Astrocyte of the cerebellum (primary cell): ENCODE measurements at regions not wholly inside any gene's neighbourhood (a gene's known extent, or its start where the extent isn't known, plus 50 kb on each side); places are given as distances from the start of the nearest gene placed in this dataset.
"Not testable (repeated sequence)": the region's sequence is repeated elsewhere in the genome, so short reads cannot be mapped to it uniquely, and the experiment has no call there.

Experiments
- DNase-seq: peaks from one replicate; pipeline ENCODE4 v3.0.0-alpha.2; 2011; ENCODE audit warnings: low read depth
- H3K4me3 ChIP-seq: 2 replicates; pipeline ENCODE4 v1.5.1; 2011; ENCODE audit warnings: mild to moderate bottlenecking, low read depth, low read length, moderate library complexity
- in situ Hi-C: cut with HindIII; loops from 2 replicates; pipeline ENCODE4 v1.10.0; 2017; ENCODE audit warnings: low sequenced_read_pairs
- TF ChIP-seq, protein P1 (sequence below): IDR thresholded peaks from 2 replicates; pipeline ENCODE4 v1.5.1; 2012; ENCODE audit warnings: low read length, low read depth, moderate library complexity, mild to moderate bottlenecking; ENCODE audit errors: missing control alignments

DNA sequence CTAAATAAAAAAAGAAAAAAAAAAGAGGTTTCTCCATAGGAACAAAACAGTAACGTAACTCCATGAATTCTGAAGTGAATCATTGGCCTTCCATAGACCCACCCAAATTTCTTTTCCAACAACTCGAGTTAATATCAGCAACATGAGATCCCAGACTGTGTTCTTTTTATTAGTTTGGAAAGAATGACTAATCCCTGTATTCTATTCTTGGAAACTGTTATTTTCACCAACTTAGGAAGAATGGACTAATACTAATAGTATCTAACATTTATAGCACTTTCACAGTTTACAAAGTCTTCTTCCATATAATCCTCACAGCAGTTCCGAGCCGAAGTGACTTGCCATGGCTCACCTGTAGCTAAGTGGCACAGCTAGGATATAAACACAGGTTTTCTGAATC is 72.7 kb upstream of the SLC4A7 start:
- TF ChIP-seq, protein P1, sequence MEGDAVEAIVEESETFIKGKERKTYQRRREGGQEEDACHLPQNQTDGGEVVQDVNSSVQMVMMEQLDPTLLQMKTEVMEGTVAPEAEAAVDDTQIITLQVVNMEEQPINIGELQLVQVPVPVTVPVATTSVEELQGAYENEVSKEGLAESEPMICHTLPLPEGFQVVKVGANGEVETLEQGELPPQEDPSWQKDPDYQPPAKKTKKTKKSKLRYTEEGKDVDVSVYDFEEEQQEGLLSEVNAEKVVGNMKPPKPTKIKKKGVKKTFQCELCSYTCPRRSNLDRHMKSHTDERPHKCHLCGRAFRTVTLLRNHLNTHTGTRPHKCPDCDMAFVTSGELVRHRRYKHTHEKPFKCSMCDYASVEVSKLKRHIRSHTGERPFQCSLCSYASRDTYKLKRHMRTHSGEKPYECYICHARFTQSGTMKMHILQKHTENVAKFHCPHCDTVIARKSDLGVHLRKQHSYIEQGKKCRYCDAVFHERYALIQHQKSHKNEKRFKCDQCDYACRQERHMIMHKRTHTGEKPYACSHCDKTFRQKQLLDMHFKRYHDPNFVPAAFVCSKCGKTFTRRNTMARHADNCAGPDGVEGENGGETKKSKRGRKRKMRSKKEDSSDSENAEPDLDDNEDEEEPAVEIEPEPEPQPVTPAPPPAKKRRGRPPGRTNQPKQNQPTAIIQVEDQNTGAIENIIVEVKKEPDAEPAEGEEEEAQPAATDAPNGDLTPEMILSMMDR = no peak
- in situ Hi-C loops = no loop called here

DNA sequence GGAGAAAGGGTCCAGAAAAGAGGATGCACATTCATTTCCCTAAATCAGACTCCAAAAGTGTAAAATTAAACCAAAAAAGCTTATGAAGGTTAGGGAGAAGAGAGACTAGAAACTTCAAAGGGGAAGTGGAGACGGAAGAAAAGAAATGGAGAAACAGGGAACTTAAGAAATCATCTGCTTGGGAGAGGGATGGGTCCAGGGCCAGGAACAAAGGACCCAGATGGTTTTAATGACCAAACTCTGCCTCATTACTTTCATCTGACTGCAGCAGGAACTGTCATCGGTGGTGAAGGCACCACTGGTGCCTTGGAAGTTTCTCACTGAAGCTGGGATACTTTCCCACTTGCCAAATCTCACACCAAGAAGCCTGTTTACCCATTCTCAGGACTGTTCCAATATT is 70.5 kb upstream of the SLC4A7 start:
- TF ChIP-seq, protein P1 = no peak
- no peak for DNase-seq
- no peak overlapping the region for H3K4me3 ChIP-seq
- in situ Hi-C loops = no loop called here

More for the DNA sequence above, 72.7 kb upstream of the SLC4A7 start:
- DNase-seq = no peak
- H3K4me3 ChIP-seq = no peak overlapping the region

DNA sequence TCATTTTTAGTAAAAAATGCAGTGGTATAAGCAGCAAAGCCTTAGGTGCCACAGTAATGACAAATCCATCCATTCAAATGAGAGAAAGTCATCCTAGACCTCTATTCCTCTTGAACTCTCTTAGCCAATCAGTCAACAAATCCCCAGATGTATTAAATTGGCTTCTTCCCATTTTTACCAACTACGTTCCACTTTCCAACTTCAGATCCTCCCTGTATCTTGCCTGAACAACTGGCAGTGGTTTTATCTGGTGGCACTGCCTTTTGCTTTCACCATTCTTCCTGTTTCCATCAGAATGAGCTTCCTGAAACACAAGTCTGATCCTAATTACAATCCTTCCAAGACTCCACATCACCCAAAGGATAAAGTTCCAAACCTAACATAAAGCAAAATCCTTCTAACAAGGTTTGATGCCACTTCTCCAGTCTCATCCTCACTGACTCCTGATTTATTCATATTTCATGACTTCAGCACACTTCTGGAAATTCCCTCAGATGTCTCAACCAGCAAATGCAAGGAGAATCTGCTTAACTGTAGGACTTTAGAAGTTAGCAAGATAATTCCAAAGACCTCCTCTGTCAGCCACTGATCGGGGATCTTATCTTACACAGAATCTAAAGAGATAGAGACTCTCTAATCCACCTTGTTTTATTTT is 69.8 kb upstream of the SLC4A7 start:
- in situ Hi-C loops = no loop called here
- TF ChIP-seq, protein P1 = no peak
- H3K4me3 ChIP-seq = no peak overlapping the region
- DNase-seq = no peak

DNA sequence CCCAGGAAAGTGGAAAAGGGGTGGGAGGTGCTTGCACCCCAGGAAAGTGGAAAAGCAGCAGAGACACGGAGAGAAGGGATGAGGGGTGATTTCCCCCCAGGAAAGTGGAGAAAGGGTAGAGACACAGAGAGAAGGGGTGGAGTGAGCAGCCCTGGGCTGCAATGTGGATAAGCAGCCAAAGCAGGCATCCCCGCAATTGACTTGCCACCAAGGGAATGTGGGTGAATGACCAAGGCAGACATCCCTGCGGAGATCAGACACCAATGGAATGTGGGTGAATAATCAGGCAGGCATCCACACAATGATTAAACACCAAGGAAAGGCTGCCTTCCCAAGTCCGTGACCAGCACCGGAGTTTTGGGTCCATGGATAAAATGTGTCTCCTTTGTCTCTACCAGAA is 68.5 kb upstream of the SLC4A7 start:
- in situ Hi-C loops, H3K4me3 ChIP-seq: not testable (repeated sequence)
- peak; percentile 48 for DNase-seq

DNA sequence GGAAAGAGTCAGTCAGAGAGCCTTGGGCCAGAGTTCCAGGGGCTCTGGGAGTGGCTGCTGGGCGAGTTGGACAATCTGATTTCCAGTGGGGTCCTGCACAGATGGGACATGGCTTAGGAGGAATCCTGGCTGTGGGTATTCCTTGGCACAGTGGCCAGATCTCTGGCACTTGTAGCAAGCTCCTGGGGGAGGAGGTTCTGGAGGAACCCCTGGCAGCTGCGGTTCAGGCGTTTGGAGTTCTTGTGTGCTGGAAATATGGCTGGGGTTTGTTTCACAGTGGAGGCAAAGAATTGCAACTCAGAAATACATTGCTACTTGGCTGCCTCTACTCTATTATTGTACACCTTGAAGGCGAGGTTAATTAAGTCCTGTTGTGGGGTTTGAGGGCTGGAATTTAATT is 67.2 kb upstream of the SLC4A7 start:
- H3K4me3 ChIP-seq, in situ Hi-C loops, DNase-seq: not testable (repeated sequence)

DNA sequence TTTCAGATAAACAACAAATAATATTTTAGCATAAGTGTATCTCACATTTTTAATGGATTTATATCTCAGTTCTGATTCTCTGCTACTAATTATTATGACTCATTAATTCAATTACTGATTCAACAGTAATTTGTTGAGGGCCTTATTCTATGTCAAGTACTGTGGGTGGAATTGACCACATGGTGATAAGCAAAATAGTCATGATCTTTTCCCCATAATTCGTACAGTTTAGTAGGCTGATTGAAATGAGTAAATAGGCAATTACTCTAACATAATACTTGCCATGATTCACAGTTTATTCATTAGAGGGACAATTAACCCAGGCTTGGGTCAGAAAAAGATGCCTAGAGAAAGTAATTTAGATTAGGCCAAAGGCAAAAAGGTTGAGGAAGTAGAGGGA is 60.9 kb upstream of the SLC4A7 start:
- DNase-seq = no peak
- in situ Hi-C loops = no loop called here
- TF ChIP-seq, protein P1 = no peak
- H3K4me3 ChIP-seq = no peak overlapping the region

DNA sequence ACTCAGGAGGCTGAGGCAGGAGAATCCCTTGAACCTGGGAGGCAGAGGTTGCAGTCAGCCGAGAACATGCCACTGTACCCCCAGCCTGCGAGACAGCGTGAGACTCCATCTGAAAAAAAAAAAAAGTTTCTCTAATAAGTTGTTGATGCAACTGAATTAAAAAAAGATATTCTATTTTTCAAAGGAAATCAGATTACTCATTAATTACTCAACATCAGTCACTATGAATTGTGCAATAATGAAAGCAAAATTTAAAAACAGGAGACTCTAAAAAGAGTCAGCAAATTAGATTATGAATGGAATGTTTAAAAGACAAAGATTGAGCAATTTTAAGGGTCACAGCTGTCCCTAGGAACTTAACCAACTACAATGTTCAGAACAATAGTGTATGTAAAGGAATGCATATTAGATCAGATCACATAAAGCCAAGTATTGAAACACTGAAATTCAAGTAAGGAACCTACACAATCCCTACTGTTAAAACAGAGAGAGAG is 60.2 kb upstream of the SLC4A7 start:
- TF ChIP-seq, protein P1 = no peak
- no peak overlapping the region for H3K4me3 ChIP-seq
- no peak for DNase-seq
- in situ Hi-C loops = no loop called here

DNA sequence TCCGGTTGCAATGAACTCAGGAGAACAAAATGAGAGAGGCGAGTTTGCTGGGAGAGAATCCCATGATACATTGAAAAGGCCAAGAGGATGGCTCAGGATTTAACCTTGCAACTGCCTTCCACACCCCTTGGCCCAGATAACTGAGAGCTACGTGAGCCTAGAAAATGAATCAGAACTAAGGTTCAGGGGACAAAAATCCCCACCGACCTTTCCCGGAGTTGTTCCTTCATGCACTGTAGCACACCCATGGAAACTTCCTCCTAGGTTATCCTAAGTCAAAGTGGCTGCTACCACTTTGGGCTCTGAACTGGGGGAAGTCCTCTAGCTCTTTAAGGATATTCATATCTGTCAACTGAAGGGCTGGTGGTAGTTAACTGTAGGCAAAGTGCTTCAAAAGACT is 58.3 kb upstream of the SLC4A7 start:
- DNase-seq = no peak
- TF ChIP-seq, protein P1 = no peak
- in situ Hi-C loops = no loop called here
- H3K4me3 ChIP-seq = no peak overlapping the region
